ENCODE measurements at regions not wholly inside any gene's neighbourhood (a gene's known extent, or its start where the extent isn't known, plus 50 kb on each side); places are given as distances from the start of the nearest gene placed in this dataset.

DNA sequence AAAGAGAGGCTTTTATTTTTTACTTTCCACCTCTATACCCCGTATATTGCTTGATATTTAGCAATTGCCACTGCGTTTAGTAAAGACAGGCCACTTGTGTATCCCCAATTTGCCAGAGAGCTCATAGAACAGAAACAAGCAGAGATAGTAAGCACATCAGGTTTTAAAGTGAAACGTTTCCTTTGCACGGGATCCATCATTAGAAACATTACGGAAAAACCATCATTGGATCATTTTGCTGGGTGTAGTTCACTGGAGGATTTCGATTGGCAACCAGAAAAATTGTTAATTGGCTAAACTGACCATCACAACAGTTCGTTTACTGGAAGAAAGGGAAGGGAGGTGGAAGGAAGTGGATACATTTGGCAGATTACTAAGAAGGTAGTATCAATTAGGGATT lies 149.4 kb upstream of the STK32A start:
- Histone ChIP-seq H3K9me2 (ENCODE audit: low read depth, low read length) (no peaks in the 10 kb centered on the region), H2AFZ (ENCODE audit: low read length) (no peak overlapping the region)
- TF ChIP-seq, protein P1, sequence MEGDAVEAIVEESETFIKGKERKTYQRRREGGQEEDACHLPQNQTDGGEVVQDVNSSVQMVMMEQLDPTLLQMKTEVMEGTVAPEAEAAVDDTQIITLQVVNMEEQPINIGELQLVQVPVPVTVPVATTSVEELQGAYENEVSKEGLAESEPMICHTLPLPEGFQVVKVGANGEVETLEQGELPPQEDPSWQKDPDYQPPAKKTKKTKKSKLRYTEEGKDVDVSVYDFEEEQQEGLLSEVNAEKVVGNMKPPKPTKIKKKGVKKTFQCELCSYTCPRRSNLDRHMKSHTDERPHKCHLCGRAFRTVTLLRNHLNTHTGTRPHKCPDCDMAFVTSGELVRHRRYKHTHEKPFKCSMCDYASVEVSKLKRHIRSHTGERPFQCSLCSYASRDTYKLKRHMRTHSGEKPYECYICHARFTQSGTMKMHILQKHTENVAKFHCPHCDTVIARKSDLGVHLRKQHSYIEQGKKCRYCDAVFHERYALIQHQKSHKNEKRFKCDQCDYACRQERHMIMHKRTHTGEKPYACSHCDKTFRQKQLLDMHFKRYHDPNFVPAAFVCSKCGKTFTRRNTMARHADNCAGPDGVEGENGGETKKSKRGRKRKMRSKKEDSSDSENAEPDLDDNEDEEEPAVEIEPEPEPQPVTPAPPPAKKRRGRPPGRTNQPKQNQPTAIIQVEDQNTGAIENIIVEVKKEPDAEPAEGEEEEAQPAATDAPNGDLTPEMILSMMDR (IDR thresholded peaks at IDR 0.05; ENCODE audit: low read length): no peak
- TF ChIP-seq EZH2 (IDR thresholded peaks at IDR 0.05; ENCODE audit: borderline replicate concordance, low read length): no peak

DNA sequence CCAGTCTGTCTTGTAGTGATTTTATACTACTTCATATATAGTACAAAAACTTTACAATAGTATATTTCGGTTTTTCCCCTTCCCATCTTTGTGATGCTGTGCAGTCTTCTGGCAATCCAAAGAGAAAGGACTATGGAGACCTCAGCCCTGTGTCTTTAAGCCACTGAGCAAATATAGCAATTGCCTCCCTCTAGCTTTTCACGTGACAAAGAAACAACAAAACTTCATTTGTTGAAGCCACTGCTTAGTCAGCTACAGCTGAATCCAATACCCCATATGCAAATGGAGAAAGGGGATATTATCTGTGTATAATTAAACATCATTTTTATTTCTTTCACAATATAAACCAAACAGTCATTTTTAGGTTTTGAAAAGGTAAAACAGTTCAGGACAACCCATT lies 142.8 kb upstream of the STK32A start:
- TF ChIP-seq, protein P1 (IDR thresholded peaks at IDR 0.05; ENCODE audit: low read length): no peak
- TF ChIP-seq EZH2 (IDR thresholded peaks at IDR 0.05; ENCODE audit: borderline replicate concordance, low read length): no peak
- no peak overlapping the region for H3K27ac ChIP-seq (ENCODE audit: low read depth, low read length, poor library complexity, severe bottlenecking)

More for the DNA sequence above, 149.4 kb upstream of the STK32A start:
- Histone ChIP-seq H3F3A (ENCODE audit: insufficient read depth, low read length) (no peaks in the 10 kb centered on the region), H3K4me3 (ENCODE audit: low read depth, low read length, poor library complexity, severe bottlenecking) (no peak overlapping the region), H3K4me2 (ENCODE audit: low read length) (no peak overlapping the region), H3K9me3 (ENCODE audit: low read length) (no peaks in the 10 kb centered on the region), H3K27me3 (ENCODE audit: insufficient read depth, low read length) (no peaks in the 10 kb centered on the region), H3K9ac (ENCODE audit: low read length) (no peak overlapping the region), H3K36me3 (ENCODE audit: insufficient read depth, low read length) (no peaks in the 10 kb centered on the region), H3K4me1 (ENCODE audit: insufficient read depth, low read length, severe bottlenecking) (no peaks in the 10 kb centered on the region), H4K20me1 (ENCODE audit: insufficient read depth, low read length) (no peaks in the 10 kb centered on the region), H3K79me2 (ENCODE audit: insufficient read depth, low read length) (no peaks in the 10 kb centered on the region), H3K27ac (ENCODE audit: low read depth, low read length, poor library complexity, severe bottlenecking) (no peak overlapping the region)

DNA sequence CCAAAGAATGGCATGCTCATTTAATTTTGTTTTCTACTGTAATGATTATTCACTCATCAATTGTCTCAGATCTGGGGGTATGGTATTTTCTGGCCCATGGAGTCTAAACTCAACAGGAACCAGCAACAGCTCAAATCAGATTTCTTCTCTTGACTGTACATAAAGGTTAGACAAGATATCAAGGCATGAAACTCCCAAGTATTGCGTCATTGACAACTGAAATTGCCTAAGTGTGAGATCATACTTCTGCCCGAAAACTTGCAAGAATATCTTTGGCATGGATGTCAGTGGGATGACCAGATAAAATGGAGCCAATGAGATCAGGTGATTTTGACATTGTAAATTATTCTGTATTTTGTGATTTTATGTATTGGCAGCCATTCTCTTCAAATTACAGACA lies 141.7 kb upstream of the STK32A start:
- H3K36me3 ChIP-seq (ENCODE audit: insufficient read depth, low read length): no peaks in the 10 kb centered on the region
- H3K79me2 ChIP-seq (ENCODE audit: insufficient read depth, low read length): no peaks in the 10 kb centered on the region
- no peak overlapping the region for H3K9ac ChIP-seq (ENCODE audit: low read length)

More for the DNA sequence above, 142.8 kb upstream of the STK32A start:
- no peaks in the 10 kb centered on the region for H4K20me1 ChIP-seq (ENCODE audit: insufficient read depth, low read length)
- H3K27me3 ChIP-seq (ENCODE audit: insufficient read depth, low read length): no peaks in the 10 kb centered on the region
- no peaks in the 10 kb centered on the region for H3F3A ChIP-seq (ENCODE audit: insufficient read depth, low read length)
- no peaks in the 10 kb centered on the region for H3K36me3 ChIP-seq (ENCODE audit: insufficient read depth, low read length)
- no peak overlapping the region for H3K4me2 ChIP-seq (ENCODE audit: low read length)
- no peak overlapping the region for H2AFZ ChIP-seq (ENCODE audit: low read length)
- H3K4me3 ChIP-seq (ENCODE audit: low read depth, low read length, poor library complexity, severe bottlenecking): no peak overlapping the region
- no peaks in the 10 kb centered on the region for H3K4me1 ChIP-seq (ENCODE audit: insufficient read depth, low read length, severe bottlenecking)
- H3K9me2 ChIP-seq (ENCODE audit: low read depth, low read length): no peaks in the 10 kb centered on the region
- H3K9me3 ChIP-seq (ENCODE audit: low read length): no peaks in the 10 kb centered on the region
- no peaks in the 10 kb centered on the region for H3K79me2 ChIP-seq (ENCODE audit: insufficient read depth, low read length)
- H3K9ac ChIP-seq (ENCODE audit: low read length): no peak overlapping the region

More for the DNA sequence above, 141.7 kb upstream of the STK32A start:
- no peaks in the 10 kb centered on the region for H3F3A ChIP-seq (ENCODE audit: insufficient read depth, low read length)
- no peaks in the 10 kb centered on the region for H4K20me1 ChIP-seq (ENCODE audit: insufficient read depth, low read length)
- no peaks in the 10 kb centered on the region for H3K4me1 ChIP-seq (ENCODE audit: insufficient read depth, low read length, severe bottlenecking)
- H3K27ac ChIP-seq (ENCODE audit: low read depth, low read length, poor library complexity, severe bottlenecking): no peak overlapping the region
- H3K9me2 ChIP-seq (ENCODE audit: low read depth, low read length): no peaks in the 10 kb centered on the region
- no peaks in the 10 kb centered on the region for H3K27me3 ChIP-seq (ENCODE audit: insufficient read depth, low read length)
- no peak overlapping the region for H3K4me2 ChIP-seq (ENCODE audit: low read length)
- no peaks in the 10 kb centered on the region for H3K9me3 ChIP-seq (ENCODE audit: low read length)
- H2AFZ ChIP-seq (ENCODE audit: low read length): no peak overlapping the region
- no peak for TF ChIP-seq EZH2 (IDR thresholded peaks at IDR 0.05; ENCODE audit: borderline replicate concordance, low read length)
- TF ChIP-seq, protein P1 (IDR thresholded peaks at IDR 0.05; ENCODE audit: low read length): no peak
- no peak overlapping the region for H3K4me3 ChIP-seq (ENCODE audit: low read depth, low read length, poor library complexity, severe bottlenecking)

Data from OCI-LY1 (cell line).